Calu3 (cell line): ENCODE measurements at regions not wholly inside any gene's neighbourhood (a gene's known extent, or its start where the extent isn't known, plus 50 kb on each side); places are given as distances from the start of the nearest gene placed in this dataset.

Experiments used
- BruUV-seq: library from RNA; stranded (reverse); fragments of 400-500 nt; replicated peaks from 2 replicates; lab custom pipeline; 2021; lab: Mats Ljungman, UMichigan
- CTCF ChIA-PET: fragments of 300-600 bp; sonication (Branson Sonifier 250); formaldehyde crosslinking; loops from one replicate; lab custom pipeline; 2022; ENCODE audit warnings: antibody characterized with exemption; lab: Charles Lee
- DNase-seq: peaks from one replicate; pipeline ENCODE4 v3.0.0; 2022
- H3K27ac Mint-ChIP-seq: one replicate; pipeline ENCODE4 v1.8.0; 2022; ENCODE audit warnings: mixed read lengths; ENCODE audit not compliant: unreplicated experiment
- H3K27me3 Mint-ChIP-seq: one replicate; pipeline ENCODE4 v1.8.0; 2022; ENCODE audit warnings: mixed read lengths; ENCODE audit not compliant: unreplicated experiment
- H3K36me3 Mint-ChIP-seq: one replicate; pipeline ENCODE4 v1.8.0; 2022; ENCODE audit warnings: mild to moderate bottlenecking, moderate library complexity, mixed read lengths; ENCODE audit not compliant: insufficient read depth, unreplicated experiment
- H3K4me1 Mint-ChIP-seq: one replicate; pipeline ENCODE4 v1.8.0; 2022; ENCODE audit warnings: mild to moderate bottlenecking, low read depth, mixed read lengths; ENCODE audit not compliant: unreplicated experiment
- H3K4me3 Mint-ChIP-seq: one replicate; pipeline ENCODE4 v1.8.0; 2022; ENCODE audit warnings: mild to moderate bottlenecking, low read depth, moderate library complexity, mixed read lengths; ENCODE audit not compliant: unreplicated experiment
- H3K9me3 Mint-ChIP-seq: one replicate; pipeline ENCODE4 v1.8.0; 2022; ENCODE audit warnings: low read depth, mixed read lengths; ENCODE audit not compliant: unreplicated experiment
- intact Hi-C: fragments of 100-400 bp; cut with micrococcal nuclease; formaldehyde crosslinking; loops from one replicate; pipeline ENCODE4 v1.10.0; 2022; ENCODE audit not compliant: unreplicated experiment
- TF ChIP-seq, protein P1 (sequence below): fragments of 200-600 bp; IDR thresholded peaks from one replicate; pipeline ENCODE4 v1.8.0; 2022; ENCODE audit warnings: antibody characterized with exemption; ENCODE audit not compliant: unreplicated experiment

DNA sequence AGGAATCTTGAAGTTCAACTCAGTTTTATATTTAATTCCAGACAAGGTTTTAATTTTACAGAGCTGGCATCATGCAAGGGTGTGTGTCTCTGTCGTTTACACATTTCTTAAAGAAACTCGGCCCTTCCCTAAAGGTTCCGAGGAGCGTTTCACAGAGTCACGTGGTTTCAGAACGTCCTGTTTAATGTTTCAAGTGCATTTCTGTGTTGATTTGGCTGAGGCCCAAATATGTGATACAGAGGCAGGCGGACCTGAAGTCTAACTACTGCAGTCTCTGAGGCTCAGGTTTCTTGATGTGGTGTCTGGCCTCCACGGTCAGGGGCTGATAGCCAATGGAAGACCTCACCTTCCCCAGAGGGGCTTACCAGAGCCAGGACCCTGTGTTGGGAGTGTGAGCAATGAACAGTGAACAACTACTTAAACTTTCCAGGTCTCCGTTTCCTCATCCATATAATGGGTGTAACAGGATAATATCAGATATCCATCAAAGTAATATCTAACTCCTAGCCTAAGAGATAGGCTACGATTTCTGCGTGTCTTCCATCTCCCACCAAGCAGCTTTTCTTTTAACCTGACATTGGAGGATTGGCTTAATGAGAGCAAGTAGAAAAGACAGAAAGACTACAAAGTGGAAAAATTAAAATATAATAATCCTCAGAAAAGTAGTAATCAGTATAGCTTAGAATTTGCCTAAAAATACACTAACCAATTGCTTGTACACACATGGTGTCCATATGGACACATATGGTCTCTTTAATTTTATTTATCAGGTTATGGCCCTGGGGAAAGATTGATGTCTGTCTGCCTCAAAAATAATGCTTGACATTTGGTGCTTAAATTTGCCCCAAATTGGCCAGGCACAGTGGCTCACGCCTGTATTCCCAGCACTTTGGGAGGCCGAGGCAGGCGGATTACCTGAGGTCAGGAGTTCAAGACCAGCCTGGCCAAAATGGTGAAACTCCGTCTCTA is 50.0 kb upstream of the TRIM2 start:
- BruUV-seq = TSS peak; percentile 61
- TF ChIP-seq, protein P1, sequence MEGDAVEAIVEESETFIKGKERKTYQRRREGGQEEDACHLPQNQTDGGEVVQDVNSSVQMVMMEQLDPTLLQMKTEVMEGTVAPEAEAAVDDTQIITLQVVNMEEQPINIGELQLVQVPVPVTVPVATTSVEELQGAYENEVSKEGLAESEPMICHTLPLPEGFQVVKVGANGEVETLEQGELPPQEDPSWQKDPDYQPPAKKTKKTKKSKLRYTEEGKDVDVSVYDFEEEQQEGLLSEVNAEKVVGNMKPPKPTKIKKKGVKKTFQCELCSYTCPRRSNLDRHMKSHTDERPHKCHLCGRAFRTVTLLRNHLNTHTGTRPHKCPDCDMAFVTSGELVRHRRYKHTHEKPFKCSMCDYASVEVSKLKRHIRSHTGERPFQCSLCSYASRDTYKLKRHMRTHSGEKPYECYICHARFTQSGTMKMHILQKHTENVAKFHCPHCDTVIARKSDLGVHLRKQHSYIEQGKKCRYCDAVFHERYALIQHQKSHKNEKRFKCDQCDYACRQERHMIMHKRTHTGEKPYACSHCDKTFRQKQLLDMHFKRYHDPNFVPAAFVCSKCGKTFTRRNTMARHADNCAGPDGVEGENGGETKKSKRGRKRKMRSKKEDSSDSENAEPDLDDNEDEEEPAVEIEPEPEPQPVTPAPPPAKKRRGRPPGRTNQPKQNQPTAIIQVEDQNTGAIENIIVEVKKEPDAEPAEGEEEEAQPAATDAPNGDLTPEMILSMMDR = no peak
- Mint-ChIP-seq H3K27ac (peak overlapping the region; percentile 73), H3K4me3 (peak overlapping the region; percentile 87), H3K4me1 (peaks cover 23% of the 10 kb centered on the region), H3K36me3 (peaks cover 25% of the 10 kb centered on the region), H3K27me3 (no peaks in the 10 kb centered on the region), H3K9me3 (no peaks in the 10 kb centered on the region)
- peak; percentile 34 for DNase-seq
- intact Hi-C loops = no loop called here
- CTCF ChIA-PET = no interaction called here
